Type B pancreatic cell (in vitro differentiated cells): ENCODE measurements at regions not wholly inside any gene's neighbourhood (a gene's known extent, or its start where the extent isn't known, plus 50 kb on each side); places are given as distances from the start of the nearest gene placed in this dataset.

ENCODE experiments used
- DNase-seq: peaks from one replicate; pipeline ENCODE4 v3.0.0; 2021; ENCODE audit warnings: mixed read lengths; ENCODE audit not compliant: unreplicated experiment; ENCODE audit errors: extremely low spot score
- H3K27ac Mint-ChIP-seq: 2 replicates; pipeline ENCODE4 v1.8.0; 2021; ENCODE audit warnings: mild to moderate bottlenecking, mixed read lengths
- H3K27me3 Mint-ChIP-seq: 2 replicates; pipeline ENCODE4 v1.8.0; 2021; ENCODE audit warnings: mixed read lengths
- H3K36me3 Mint-ChIP-seq: 2 replicates; pipeline ENCODE4 v1.8.0; 2021; ENCODE audit warnings: mixed read lengths
- H3K4me1 Mint-ChIP-seq: one replicate; pipeline ENCODE4 v1.8.0; 2021; ENCODE audit warnings: mixed read lengths; ENCODE audit not compliant: unreplicated experiment
- H3K4me3 Mint-ChIP-seq: 2 replicates; pipeline ENCODE4 v1.8.0; 2021; ENCODE audit warnings: mild to moderate bottlenecking, mixed read lengths
- H3K9me3 Mint-ChIP-seq: 2 replicates; pipeline ENCODE4 v1.8.0; 2021; ENCODE audit warnings: mixed read lengths
- TF ChIP-seq, protein P1 (sequence below): fragments of 200-600 bp; sonication (generic); conservative IDR thresholded peaks from 2 replicates; pipeline ENCODE4 v1.5.0; 2021; ENCODE audit warnings: antibody characterized with exemption, mild to moderate bottlenecking

DNA sequence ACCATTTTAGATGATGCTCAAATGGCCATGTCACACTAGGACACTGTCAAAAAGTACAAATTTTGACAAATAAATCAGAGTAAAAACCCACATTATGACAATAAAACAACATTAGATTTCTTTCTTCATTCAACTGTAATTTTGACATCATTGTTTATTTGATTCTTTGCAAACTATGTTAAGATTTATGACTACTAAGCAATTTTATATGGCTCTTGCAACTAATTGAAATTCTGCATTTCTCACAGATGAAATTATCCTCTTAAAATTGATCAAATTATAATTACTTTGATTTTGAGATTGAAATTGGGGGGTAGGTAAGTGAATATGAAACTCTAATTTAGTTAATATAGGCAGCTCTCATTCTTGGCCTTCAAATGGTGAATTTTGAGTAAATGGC lies 59.8 kb downstream of the ATOH1 start:
- Mint-ChIP-seq H3K27ac (no peak overlapping the region), H3K27me3 (no peaks in the 10 kb centered on the region), H3K36me3 (no peaks in the 10 kb centered on the region), H3K4me1 (no peaks in the 10 kb centered on the region), H3K9me3 (no peaks in the 10 kb centered on the region), H3K4me3 (no peak overlapping the region)
- TF ChIP-seq, protein P1, sequence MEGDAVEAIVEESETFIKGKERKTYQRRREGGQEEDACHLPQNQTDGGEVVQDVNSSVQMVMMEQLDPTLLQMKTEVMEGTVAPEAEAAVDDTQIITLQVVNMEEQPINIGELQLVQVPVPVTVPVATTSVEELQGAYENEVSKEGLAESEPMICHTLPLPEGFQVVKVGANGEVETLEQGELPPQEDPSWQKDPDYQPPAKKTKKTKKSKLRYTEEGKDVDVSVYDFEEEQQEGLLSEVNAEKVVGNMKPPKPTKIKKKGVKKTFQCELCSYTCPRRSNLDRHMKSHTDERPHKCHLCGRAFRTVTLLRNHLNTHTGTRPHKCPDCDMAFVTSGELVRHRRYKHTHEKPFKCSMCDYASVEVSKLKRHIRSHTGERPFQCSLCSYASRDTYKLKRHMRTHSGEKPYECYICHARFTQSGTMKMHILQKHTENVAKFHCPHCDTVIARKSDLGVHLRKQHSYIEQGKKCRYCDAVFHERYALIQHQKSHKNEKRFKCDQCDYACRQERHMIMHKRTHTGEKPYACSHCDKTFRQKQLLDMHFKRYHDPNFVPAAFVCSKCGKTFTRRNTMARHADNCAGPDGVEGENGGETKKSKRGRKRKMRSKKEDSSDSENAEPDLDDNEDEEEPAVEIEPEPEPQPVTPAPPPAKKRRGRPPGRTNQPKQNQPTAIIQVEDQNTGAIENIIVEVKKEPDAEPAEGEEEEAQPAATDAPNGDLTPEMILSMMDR = no peak
- no peak for DNase-seq

DNA sequence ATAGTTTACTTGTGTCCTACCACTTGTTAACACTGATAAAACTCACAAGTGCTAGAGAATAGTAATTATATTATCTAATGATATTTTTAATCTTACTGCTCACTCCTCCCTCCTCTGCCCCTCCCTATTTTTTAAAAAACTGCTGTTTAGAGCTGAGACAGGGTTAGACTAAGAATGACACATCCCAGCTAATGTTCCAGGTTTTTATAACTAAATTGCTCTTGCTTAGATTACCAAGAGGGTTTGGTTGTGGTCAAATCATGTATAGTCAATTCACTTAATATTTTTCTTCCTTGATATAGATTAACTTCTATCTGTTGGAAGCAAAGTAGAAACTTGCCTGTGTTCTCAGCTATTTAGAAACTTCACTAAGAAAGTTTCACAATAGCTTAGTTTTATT lies 60.2 kb downstream of the ATOH1 start:
- no peaks in the 10 kb centered on the region for H3K4me1 Mint-ChIP-seq
- H3K4me3 Mint-ChIP-seq = no peak overlapping the region
- H3K36me3 Mint-ChIP-seq = no peaks in the 10 kb centered on the region
- H3K9me3 Mint-ChIP-seq = no peaks in the 10 kb centered on the region
- DNase-seq = no peak
- no peak overlapping the region for H3K27ac Mint-ChIP-seq
- no peaks in the 10 kb centered on the region for H3K27me3 Mint-ChIP-seq
- TF ChIP-seq, protein P1 = no peak

DNA sequence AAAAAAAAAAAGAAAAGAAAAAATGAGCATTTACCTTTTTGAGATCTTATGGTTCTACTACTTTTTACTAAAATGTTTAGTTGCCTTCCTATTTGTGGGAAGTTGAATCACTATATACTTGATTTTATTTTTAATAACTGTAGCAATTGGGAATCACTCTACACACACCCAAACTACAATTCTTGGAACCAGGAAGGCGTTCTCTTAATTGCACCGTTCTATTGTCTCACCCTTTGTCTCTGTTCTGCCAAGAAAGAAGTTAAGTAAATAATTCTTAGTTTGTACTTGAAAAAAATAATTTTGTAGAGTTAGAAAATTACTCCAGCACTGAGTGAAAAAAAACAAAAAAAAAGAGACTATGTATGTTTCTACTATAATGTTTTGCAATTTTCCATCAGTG lies 62.7 kb downstream of the ATOH1 start:
- no peaks in the 10 kb centered on the region for H3K27me3 Mint-ChIP-seq
- no peak overlapping the region for H3K4me3 Mint-ChIP-seq
- H3K27ac Mint-ChIP-seq = no peak overlapping the region
- no peaks in the 10 kb centered on the region for H3K4me1 Mint-ChIP-seq
- TF ChIP-seq, protein P1 = no peak
- H3K36me3 Mint-ChIP-seq = no peaks in the 10 kb centered on the region
- H3K9me3 Mint-ChIP-seq = no peaks in the 10 kb centered on the region
- DNase-seq = no peak

DNA sequence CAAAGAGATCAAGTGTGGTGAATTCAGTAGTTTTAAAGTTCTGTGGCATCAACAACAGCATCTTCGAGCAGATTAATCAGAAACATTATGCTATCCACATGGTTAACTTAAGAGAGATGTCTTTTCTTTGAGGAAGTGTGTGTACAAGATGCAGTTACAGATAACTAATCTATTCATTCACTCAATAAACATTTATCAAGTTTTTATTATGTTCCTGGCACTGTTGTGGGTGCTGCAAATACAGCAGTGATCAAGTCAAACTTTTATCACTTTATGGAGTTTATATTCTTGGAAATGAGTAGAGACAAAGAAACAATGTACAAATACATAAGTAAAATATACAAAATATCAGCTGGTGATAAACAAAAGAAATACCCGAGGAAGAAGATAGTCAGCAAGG lies 66.4 kb downstream of the ATOH1 start:
- Mint-ChIP-seq H3K36me3 (no peaks in the 10 kb centered on the region), H3K4me1 (no peaks in the 10 kb centered on the region), H3K4me3 (no peak overlapping the region), H3K27ac (no peak overlapping the region), H3K9me3 (no peaks in the 10 kb centered on the region), H3K27me3 (no peaks in the 10 kb centered on the region)
- TF ChIP-seq, protein P1 = no peak
- DNase-seq = no peak

DNA sequence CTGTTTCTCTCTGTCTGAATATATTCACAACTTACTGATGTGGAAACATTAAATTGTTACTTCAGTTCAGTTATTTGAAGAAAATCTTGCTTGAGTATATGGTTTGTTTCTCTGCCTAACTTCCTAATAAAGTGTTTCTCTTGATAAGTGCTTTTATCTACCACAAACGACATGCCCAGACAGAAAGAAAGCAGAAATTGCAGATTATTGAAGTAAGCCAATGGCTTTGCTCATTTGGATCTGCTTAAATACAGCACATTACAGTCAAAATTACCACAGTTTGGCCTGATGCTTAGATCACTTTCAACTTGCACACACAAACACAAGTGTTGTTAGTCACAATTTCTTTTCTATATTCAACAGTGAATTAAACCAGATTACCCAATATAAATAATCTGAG lies 68.0 kb downstream of the ATOH1 start:
- H3K4me3 Mint-ChIP-seq = no peak overlapping the region
- no peaks in the 10 kb centered on the region for H3K4me1 Mint-ChIP-seq
- H3K27ac Mint-ChIP-seq = no peak overlapping the region
- H3K36me3 Mint-ChIP-seq = no peaks in the 10 kb centered on the region
- no peak for DNase-seq
- TF ChIP-seq, protein P1 = no peak
- no peaks in the 10 kb centered on the region for H3K9me3 Mint-ChIP-seq
- H3K27me3 Mint-ChIP-seq = no peaks in the 10 kb centered on the region

DNA sequence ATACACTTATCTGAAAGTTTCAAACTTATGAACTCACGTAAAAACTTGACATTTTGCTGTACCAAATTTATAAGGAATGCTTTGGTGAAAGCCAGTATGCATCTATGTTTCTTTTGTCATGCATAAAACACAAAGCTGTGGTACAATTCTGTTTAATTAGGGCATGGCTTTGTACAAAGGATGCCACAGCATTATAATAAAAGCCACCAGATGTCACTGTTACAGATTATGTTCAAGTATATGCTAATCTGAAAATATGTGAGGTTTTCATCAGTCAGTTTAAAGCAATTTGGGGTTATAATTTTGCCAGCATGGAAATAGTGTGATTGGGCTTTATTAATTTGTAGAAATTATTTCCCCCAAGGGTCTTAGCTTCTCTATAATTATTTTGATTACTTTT lies 69.0 kb downstream of the ATOH1 start:
- Mint-ChIP-seq H3K4me3 (no peak overlapping the region), H3K27me3 (no peaks in the 10 kb centered on the region), H3K4me1 (no peaks in the 10 kb centered on the region), H3K27ac (no peak overlapping the region), H3K9me3 (no peaks in the 10 kb centered on the region), H3K36me3 (no peaks in the 10 kb centered on the region)
- no peak for DNase-seq
- TF ChIP-seq, protein P1 = peak; percentile 64
